IMR-90 (cell line): ENCODE measurements at regions not wholly inside any gene's neighbourhood (a gene's known extent, or its start where the extent isn't known, plus 50 kb on each side); places are given as distances from the start of the nearest gene placed in this dataset.

Experiments used
- ATAC-seq: fragments of 200-7000 bp; cut with Tn5 transposase; 2 replicates; pipeline ENCODE4 v1.9.1; 2020; ENCODE audit warnings: low read depth, mild to moderate bottlenecking, moderate library complexity
- BruUV-seq: library from RNA; stranded (reverse); fragments of 400-500 nt; replicated peaks from 2 replicates; lab custom pipeline; 2021; lab: Mats Ljungman, UMichigan
- CTCF ChIA-PET: fragments of 300-600 bp; formaldehyde crosslinking; extraction: SDS; loops from one replicate; lab custom pipeline; 2021; ENCODE audit warnings: antibody characterized with exemption; lab: Yijun Ruan, JAX
- POLR2A ChIA-PET: fragments of 300-600 bp; sonication (Branson Sonifier 250); formaldehyde crosslinking; loops from one replicate; lab custom pipeline; 2022; ENCODE audit warnings: antibody characterized with exemption; ENCODE audit not compliant: unreplicated experiment; lab: Charles Lee
- DNase-seq: peaks from one replicate; pipeline ENCODE4 v3.0.0; 2013
- H2AFZ ChIP-seq: replicated peaks from 2 replicates; pipeline ENCODE3; 2013; ENCODE audit warnings: low read length, mild to moderate bottlenecking; ENCODE audit not compliant: poor library complexity
- H2AK5ac ChIP-seq: 2 replicates; pipeline ENCODE4 v1.6.1; 2013; ENCODE audit warnings: low read depth, low read length, inconsistent platforms
- H2AK9ac ChIP-seq: replicated peaks from 2 replicates; pipeline ENCODE3; 2013; ENCODE audit warnings: mild to moderate bottlenecking, low read depth, low read length, moderate library complexity; ENCODE audit not compliant: poor library complexity
- H2BK120ac ChIP-seq: 2 replicates; pipeline ENCODE4 v1.6.1; 2013; ENCODE audit warnings: low read depth, low read length, inconsistent platforms
- H2BK15ac ChIP-seq: 3 replicates; pipeline ENCODE4 v1.6.1; 2013; ENCODE audit warnings: low read depth, low read length, inconsistent platforms
- H2BK20ac ChIP-seq: 2 replicates; pipeline ENCODE4 v1.6.1; 2013; ENCODE audit warnings: low read depth, mild to moderate bottlenecking, inconsistent platforms, low read length, moderate library complexity
- H2BK5ac ChIP-seq: 2 replicates; pipeline ENCODE4 v1.6.1; 2013; ENCODE audit warnings: mild to moderate bottlenecking, low read depth, low read length, inconsistent platforms; ENCODE audit not compliant: poor library complexity, severe bottlenecking
- H3K14ac ChIP-seq: replicated peaks from 2 replicates; pipeline ENCODE4 v1.6.1; 2013; ENCODE audit warnings: low read depth, low read length, inconsistent platforms
- H3K18ac ChIP-seq: 2 replicates; pipeline ENCODE4 v1.6.1; 2013; ENCODE audit warnings: low read depth, low read length, control low read depth
- H3K23ac ChIP-seq: 2 replicates; pipeline ENCODE4 v1.6.1; 2013; ENCODE audit warnings: low read depth, low read length, inconsistent platforms
- H3K27ac ChIP-seq: 2 replicates; pipeline ENCODE4 v1.5.1; 2013; ENCODE audit warnings: mild to moderate bottlenecking, control low read depth, low read length; ENCODE audit not compliant: insufficient read depth
- H3K27me3 ChIP-seq: 2 replicates; pipeline ENCODE4 v1.6.1; 2013; ENCODE audit warnings: low read length; ENCODE audit not compliant: control insufficient read depth, insufficient read depth
- H3K36me3 ChIP-seq: 2 replicates; pipeline ENCODE4 v1.6.1; 2013; ENCODE audit warnings: low read length, mixed read lengths; ENCODE audit not compliant: control insufficient read depth, insufficient read depth
- H3K4ac ChIP-seq: 2 replicates; pipeline ENCODE4 v1.6.1; 2013; ENCODE audit warnings: low read depth, low read length, inconsistent platforms
- H3K4me1 ChIP-seq: 2 replicates; pipeline ENCODE4 v1.6.1; 2013; ENCODE audit warnings: low read length, mixed read lengths; ENCODE audit not compliant: control insufficient read depth, insufficient read depth
- H3K4me2 ChIP-seq: 2 replicates; pipeline ENCODE4 v1.6.1; 2013; ENCODE audit warnings: low read depth, mild to moderate bottlenecking, control low read depth, low read length, moderate library complexity
- H3K4me3 ChIP-seq: 2 replicates; pipeline ENCODE4 v1.5.1; 2013; ENCODE audit warnings: low read depth, mild to moderate bottlenecking, control low read depth, low read length, moderate library complexity; ENCODE audit not compliant: insufficient read depth
- H3K56ac ChIP-seq: 2 replicates; pipeline ENCODE4 v1.6.1; 2013; ENCODE audit warnings: low read length, inconsistent platforms; ENCODE audit not compliant: insufficient read depth; ENCODE audit errors: extremely low read depth
- H3K79me1 ChIP-seq, 2 experiments: 2 replicates each; pipeline ENCODE4 v1.6.1; 2013; ENCODE audit warnings: low read length in 2 of 2, inconsistent platforms in 1 of 2, low read depth in 1 of 2
- H3K9ac ChIP-seq: 2 replicates; pipeline ENCODE4 v1.6.1; 2013; ENCODE audit warnings: low read depth, low read length, control low read depth
- H3K9me1 ChIP-seq: 2 replicates; pipeline ENCODE4 v1.6.1; 2013; ENCODE audit warnings: low read length, inconsistent platforms; ENCODE audit not compliant: insufficient read depth
- H3K9me3 ChIP-seq: 2 replicates; pipeline ENCODE4 v1.6.1; 2013; ENCODE audit warnings: low read length; ENCODE audit not compliant: control insufficient read depth, insufficient read depth
- H4K20me1 ChIP-seq: 2 replicates; pipeline ENCODE4 v1.6.1; 2013; ENCODE audit warnings: low read length, inconsistent platforms; ENCODE audit not compliant: insufficient read depth
- H4K5ac ChIP-seq: 2 replicates; pipeline ENCODE4 v1.6.1; 2013; ENCODE audit warnings: mild to moderate bottlenecking, low read depth, low read length, control low read depth
- H4K8ac ChIP-seq, 2 experiments: 2 replicates each; pipeline ENCODE4 v1.6.1; 2013; ENCODE audit warnings: low read depth in 2 of 2, low read length in 2 of 2, control low read depth in 1 of 2, inconsistent platforms in 1 of 2
- H4K91ac ChIP-seq: 2 replicates; pipeline ENCODE4 v1.6.1; 2013; ENCODE audit warnings: low read depth, low read length, inconsistent platforms; ENCODE audit not compliant: insufficient read depth
- BHLHE40 ChIP-seq: fragments of 150-350 bp; IDR thresholded peaks from 2 replicates; pipeline ENCODE4 v1.6.1; 2016; ENCODE audit warnings: mild to moderate bottlenecking, low read depth, low read length
- CEBPB ChIP-seq: IDR thresholded peaks from 2 replicates; pipeline ENCODE4 v1.6.1; 2012; ENCODE audit warnings: low read depth, low read length, improper control_type of control experiment
- CHD1 ChIP-seq: IDR thresholded peaks from 2 replicates; pipeline ENCODE4 v1.6.1; 2012; ENCODE audit warnings: low read depth, low read length, improper control_type of control experiment
- FOS ChIP-seq: fragments of 150-350 bp; IDR thresholded peaks from 2 replicates; pipeline ENCODE4 v1.6.1; 2016; ENCODE audit warnings: low read depth, low read length
- MAZ ChIP-seq: IDR thresholded peaks from 2 replicates; pipeline ENCODE4 v1.6.1; 2012; ENCODE audit warnings: low read depth, mild to moderate bottlenecking, low read length, improper control_type of control experiment, moderate library complexity, borderline replicate concordance
- MXI1 ChIP-seq: IDR thresholded peaks from 2 replicates; pipeline ENCODE4 v1.6.1; 2012; ENCODE audit warnings: low read depth, mild to moderate bottlenecking, low read length, moderate library complexity, borderline replicate concordance
- NFE2L2 ChIP-seq: fragments of 150-350 bp; IDR thresholded peaks from 2 replicates; pipeline ENCODE4 v1.6.1; 2016; ENCODE audit warnings: low read depth, mild to moderate bottlenecking, low read length
- POLR2A ChIP-seq: IDR thresholded peaks from 2 replicates; pipeline ENCODE4 v1.6.1; 2012; ENCODE audit warnings: mild to moderate bottlenecking, low read depth, low read length
- RAD21 ChIP-seq: IDR thresholded peaks from 2 replicates; pipeline ENCODE4 v1.6.1; 2012; ENCODE audit warnings: low read length, improper control_type of control experiment
- RCOR1 ChIP-seq: IDR thresholded peaks from 2 replicates; pipeline ENCODE4 v1.6.1; 2012; ENCODE audit warnings: mild to moderate bottlenecking, low read length, improper control_type of control experiment; ENCODE audit not compliant: insufficient replicate concordance
- RFX5 ChIP-seq: IDR thresholded peaks from 2 replicates; pipeline ENCODE4 v1.8.0; 2012; ENCODE audit warnings: low read depth, mild to moderate bottlenecking, low read length, moderate library complexity
- SMC3 ChIP-seq: fragments of 150-350 bp; IDR thresholded peaks from 2 replicates; pipeline ENCODE4 v1.6.1; 2016; ENCODE audit warnings: low read depth, mild to moderate bottlenecking, antibody characterized with exemption, low read length, moderate library complexity
- WGBS, 2 experiments: methylation state at CpG; one replicate each; pipeline versions ENCODE4 v1.1.5 to v1.1.7; 2013; ENCODE audit warnings: missing lambda C conversion rate in 2 of 2; ENCODE audit not compliant: insufficient read length in 1 of 2; ENCODE audit errors: extremely low coverage in 2 of 2; 5-methylcytosine and 5-hydroxymethylcytosine counted together
- dilution Hi-C: fragments of 300-500 bp; cut with HindIII; formaldehyde crosslinking; loops from one replicate; pipeline ENCODE4 v1.14.3; 2018; ENCODE audit warnings: low sequenced_read_pairs; ENCODE audit not compliant: unreplicated experiment
- in situ Hi-C: fragments of 300-500 bp; cut with MboI; formaldehyde crosslinking; loops from 3 replicates; pipeline ENCODE4 v1.14.3; 2019; ENCODE audit warnings: low sequenced_read_pairs, inconsistent platforms, mixed read lengths
- intact Hi-C: fragments of 100-400 bp; cut with micrococcal nuclease; formaldehyde crosslinking; loops from 2 replicates; pipeline ENCODE4 v1.10.0; 2022
- TF ChIP-seq, protein P1 (sequence below): conservative IDR thresholded peaks from 2 replicates; pipeline ENCODE4 v1.5.1; 2012; ENCODE audit warnings: mild to moderate bottlenecking, low read depth, low read length, improper control_type of control experiment
- TF ChIP-seq, protein P2 (sequence below): fragments of 150-350 bp; IDR thresholded peaks from 2 replicates; pipeline ENCODE4 v1.6.1; 2016; ENCODE audit warnings: low read depth, mild to moderate bottlenecking, low read length, moderate library complexity, borderline replicate concordance
- TF ChIP-seq, protein P3 (sequence below): fragments of 150-350 bp; IDR thresholded peaks from 2 replicates; pipeline ENCODE4 v1.6.1; 2017; ENCODE audit warnings: mild to moderate bottlenecking, antibody characterized with exemption, low read length, low read depth

DNA sequence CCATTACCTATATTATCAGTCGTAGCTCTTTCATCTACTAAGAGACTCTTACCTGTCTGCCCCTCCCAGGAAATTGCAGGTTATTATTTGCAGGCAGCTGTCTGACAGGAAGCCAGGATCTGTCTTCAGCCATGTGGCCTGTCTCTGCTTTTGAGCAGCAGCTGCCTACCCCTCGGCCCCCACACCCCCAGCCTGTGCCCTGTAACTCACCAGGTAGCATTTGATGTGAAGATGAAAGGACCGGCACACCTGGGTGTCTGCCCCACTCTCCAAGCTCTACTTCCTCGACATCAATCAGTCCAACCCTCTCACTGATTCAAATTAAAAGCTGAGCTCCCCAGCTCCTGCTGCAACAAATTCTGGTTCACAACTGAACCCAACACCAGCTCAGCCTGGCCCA is 197.2 kb upstream of the CTNNB1 start:
- ChIA-PET CTCF (interaction anchor here (0.7 kb wide), 1 partner anchor 28 kb away, joined by 3 read pairs; no protein-coding TSS in a partner anchor), POLR2A (no interaction called here)
- ATAC-seq: no peak

More for the DNA sequence above, 197.2 kb upstream of the CTNNB1 start:
- intact Hi-C loops (no loop called here), dilution Hi-C loops (no loop called here), in situ Hi-C loops (no loop called here)
- no peaks in the 10 kb centered on the region for H3K79me1 ChIP-seq
- H3K27me3 ChIP-seq: peaks cover 3% of the 10 kb centered on the region; the same call in 1 of the 2 replicates
- H3K9me3 ChIP-seq: no peaks in the 10 kb centered on the region; the same call in 1 of the 2 replicates
- no TSS peak for BruUV-seq
- no CpG with 5 or more reads among the region's 4 CpGs for WGBS, 2 experiments
- no peaks in the 10 kb centered on the region for H3K9me1 ChIP-seq
- no peak overlapping the region for H3K4ac ChIP-seq
- H3K14ac ChIP-seq: no peak overlapping the region
- H2BK120ac ChIP-seq: no peak overlapping the region
- no peak overlapping the region for H3K9ac ChIP-seq
- no peak overlapping the region for H4K91ac ChIP-seq
- no peak overlapping the region for H3K56ac ChIP-seq
- no peaks in the 10 kb centered on the region for H3K4me1 ChIP-seq
- no peaks in the 10 kb centered on the region for H4K20me1 ChIP-seq
- H3K23ac ChIP-seq: no peak overlapping the region
- no peak overlapping the region for H2BK5ac ChIP-seq
- H2AK9ac ChIP-seq: no peak overlapping the region
- H3K4me2 ChIP-seq: no peak overlapping the region
- no peak overlapping the region for H3K18ac ChIP-seq
- no peak overlapping the region for H2BK20ac ChIP-seq
- no peak overlapping the region for H2AFZ ChIP-seq
- no peak overlapping the region for H4K8ac ChIP-seq
- TF ChIP-seq CHD1 (no peak), BHLHE40 (no peak), CEBPB (no peak), RCOR1 (no peak), SMC3 (no peak), MAZ (no peak), RAD21 (no peak), RFX5 (no peak), POLR2A (no peak), MXI1 (no peak), FOS (no peak), NFE2L2 (no peak)
- TF ChIP-seq, protein P1, sequence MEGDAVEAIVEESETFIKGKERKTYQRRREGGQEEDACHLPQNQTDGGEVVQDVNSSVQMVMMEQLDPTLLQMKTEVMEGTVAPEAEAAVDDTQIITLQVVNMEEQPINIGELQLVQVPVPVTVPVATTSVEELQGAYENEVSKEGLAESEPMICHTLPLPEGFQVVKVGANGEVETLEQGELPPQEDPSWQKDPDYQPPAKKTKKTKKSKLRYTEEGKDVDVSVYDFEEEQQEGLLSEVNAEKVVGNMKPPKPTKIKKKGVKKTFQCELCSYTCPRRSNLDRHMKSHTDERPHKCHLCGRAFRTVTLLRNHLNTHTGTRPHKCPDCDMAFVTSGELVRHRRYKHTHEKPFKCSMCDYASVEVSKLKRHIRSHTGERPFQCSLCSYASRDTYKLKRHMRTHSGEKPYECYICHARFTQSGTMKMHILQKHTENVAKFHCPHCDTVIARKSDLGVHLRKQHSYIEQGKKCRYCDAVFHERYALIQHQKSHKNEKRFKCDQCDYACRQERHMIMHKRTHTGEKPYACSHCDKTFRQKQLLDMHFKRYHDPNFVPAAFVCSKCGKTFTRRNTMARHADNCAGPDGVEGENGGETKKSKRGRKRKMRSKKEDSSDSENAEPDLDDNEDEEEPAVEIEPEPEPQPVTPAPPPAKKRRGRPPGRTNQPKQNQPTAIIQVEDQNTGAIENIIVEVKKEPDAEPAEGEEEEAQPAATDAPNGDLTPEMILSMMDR: no peak
- TF ChIP-seq, protein P2, sequence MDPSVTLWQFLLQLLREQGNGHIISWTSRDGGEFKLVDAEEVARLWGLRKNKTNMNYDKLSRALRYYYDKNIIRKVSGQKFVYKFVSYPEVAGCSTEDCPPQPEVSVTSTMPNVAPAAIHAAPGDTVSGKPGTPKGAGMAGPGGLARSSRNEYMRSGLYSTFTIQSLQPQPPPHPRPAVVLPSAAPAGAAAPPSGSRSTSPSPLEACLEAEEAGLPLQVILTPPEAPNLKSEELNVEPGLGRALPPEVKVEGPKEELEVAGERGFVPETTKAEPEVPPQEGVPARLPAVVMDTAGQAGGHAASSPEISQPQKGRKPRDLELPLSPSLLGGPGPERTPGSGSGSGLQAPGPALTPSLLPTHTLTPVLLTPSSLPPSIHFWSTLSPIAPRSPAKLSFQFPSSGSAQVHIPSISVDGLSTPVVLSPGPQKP: no peak
- TF ChIP-seq, protein P3, sequence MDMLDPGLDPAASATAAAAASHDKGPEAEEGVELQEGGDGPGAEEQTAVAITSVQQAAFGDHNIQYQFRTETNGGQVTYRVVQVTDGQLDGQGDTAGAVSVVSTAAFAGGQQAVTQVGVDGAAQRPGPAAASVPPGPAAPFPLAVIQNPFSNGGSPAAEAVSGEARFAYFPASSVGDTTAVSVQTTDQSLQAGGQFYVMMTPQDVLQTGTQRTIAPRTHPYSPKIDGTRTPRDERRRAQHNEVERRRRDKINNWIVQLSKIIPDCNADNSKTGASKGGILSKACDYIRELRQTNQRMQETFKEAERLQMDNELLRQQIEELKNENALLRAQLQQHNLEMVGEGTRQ: no peak
- H4K5ac ChIP-seq: no peak overlapping the region
- no peak overlapping the region for H2BK15ac ChIP-seq
- H3K36me3 ChIP-seq: no peaks in the 10 kb centered on the region
- H3K4me3 ChIP-seq: no peak overlapping the region
- no peak for DNase-seq
- H2AK5ac ChIP-seq: no peak overlapping the region
- H3K27ac ChIP-seq: no peak overlapping the region
